Neural cell (in vitro differentiated cells): ENCODE measurements at regions not wholly inside any gene's neighbourhood (a gene's known extent, or its start where the extent isn't known, plus 50 kb on each side); places are given as distances from the start of the nearest gene placed in this dataset.

Experiments
- CTCF ChIP-seq: fragments of 450-650 bp; IDR thresholded peaks from 2 replicates; pipeline ENCODE4 v1.5.1; 2014; ENCODE audit warnings: antibody characterized with exemption, mild to moderate bottlenecking, moderate library complexity; ENCODE audit not compliant: poor library complexity, severe bottlenecking
- EP300 ChIP-seq: fragments of 450-650 bp; conservative IDR thresholded peaks from 2 replicates; pipeline ENCODE4 v1.6.1; 2014; ENCODE audit warnings: antibody characterized with exemption, mild to moderate bottlenecking, moderate library complexity; ENCODE audit not compliant: poor library complexity, severe bottlenecking
- EZH2 ChIP-seq: fragments of 200-600, 300-800 bp; shearing (Covaris generic), sonication (generic); IDR thresholded peaks from 2 replicates; pipeline ENCODE4 v1.6.1; 2014; ENCODE audit warnings: antibody characterized with exemption, low read length, borderline replicate concordance, mild to moderate bottlenecking; ENCODE audit not compliant: insufficient read depth, poor library complexity, severe bottlenecking
- POLR2AphosphoS5 ChIP-seq: IDR thresholded peaks from 2 replicates; pipeline ENCODE4 v1.6.1; 2012
- SMC3 ChIP-seq: fragments of 450-650 bp; conservative IDR thresholded peaks from 2 replicates; pipeline ENCODE4 v1.6.1; 2014; ENCODE audit warnings: antibody characterized with exemption, mild to moderate bottlenecking, moderate library complexity; ENCODE audit not compliant: poor library complexity
- TAF1 ChIP-seq: IDR thresholded peaks from 2 replicates; pipeline ENCODE4 v1.6.1; 2012; ENCODE audit warnings: low read depth

GRCh38 chr10:117463545-117463920, 79.0 kb upstream of the EMX2 start:
- TF ChIP-seq CTCF (no peak), EZH2 (no peak), SMC3 (no peak), POLR2AphosphoS5 (no peak), TAF1 (no peak), EP300 (no peak)
